GM23338 (cell line): ENCODE measurements at regions not wholly inside any gene's neighbourhood (a gene's known extent, or its start where the extent isn't known, plus 50 kb on each side); places are given as distances from the start of the nearest gene placed in this dataset.

Source experiments
- ATAC-seq: fragments of 200-7000 bp; cut with Tn5 transposase; 3 replicates; pipeline ENCODE4 v1.9.1; 2020
- DNase-seq: peaks from one replicate; pipeline ENCODE4 v3.0.0-alpha.2; 2015; ENCODE audit warnings: low spot score
- H2AFZ ChIP-seq: fragments of 200-600 bp; sonication (generic); 2 replicates; pipeline ENCODE4 v1.8.0; 2016; ENCODE audit warnings: antibody characterized with exemption, mild to moderate bottlenecking, moderate library complexity
- H3F3A ChIP-seq: fragments of 200-600 bp; sonication (generic); replicated peaks from 2 replicates; pipeline ENCODE4 v1.8.0; 2017; ENCODE audit warnings: antibody characterized with exemption, mixed run types, low read depth
- H3K27ac ChIP-seq: fragments of 200-600 bp; sonication (generic); 2 replicates; pipeline ENCODE4 v1.6.1; 2016; ENCODE audit warnings: low read depth
- H3K27me3 ChIP-seq: fragments of 200-600 bp; sonication (generic); 2 replicates; pipeline ENCODE4 v1.8.0; 2016; ENCODE audit warnings: mild to moderate bottlenecking, mixed run types, moderate library complexity; ENCODE audit not compliant: insufficient read depth
- H3K36me3 ChIP-seq: fragments of 200-600 bp; sonication (generic); 2 replicates; pipeline ENCODE4 v1.8.0; 2016; ENCODE audit warnings: mild to moderate bottlenecking; ENCODE audit not compliant: insufficient read depth
- H3K4me1 ChIP-seq: fragments of 200-600 bp; sonication (generic); 2 replicates; pipeline ENCODE4 v1.8.0; 2016; ENCODE audit warnings: mild to moderate bottlenecking, moderate library complexity; ENCODE audit not compliant: insufficient read depth
- H3K4me2 ChIP-seq: fragments of 200-600 bp; sonication (generic); 2 replicates; pipeline ENCODE4 v1.7.1; 2017; ENCODE audit warnings: mixed run types
- H3K4me3 ChIP-seq: fragments of 200-600 bp; sonication (generic); 2 replicates; pipeline ENCODE4 v1.6.1; 2016; ENCODE audit warnings: mixed run types
- H3K79me2 ChIP-seq: fragments of 200-600 bp; sonication (generic); replicated peaks from 2 replicates; pipeline ENCODE4 v1.8.0; 2017; ENCODE audit warnings: mild to moderate bottlenecking; ENCODE audit not compliant: insufficient read depth
- H3K9me2 ChIP-seq: fragments of 200-600 bp; sonication (generic); 2 replicates; pipeline ENCODE4 v1.8.0; 2017; ENCODE audit not compliant: insufficient read depth
- H4K20me1 ChIP-seq: fragments of 200-600 bp; sonication (generic); replicated peaks from 2 replicates; pipeline ENCODE4 v1.8.0; 2017; ENCODE audit warnings: mild to moderate bottlenecking; ENCODE audit not compliant: insufficient read depth
- H3K27ac Mint-ChIP-seq: 2 replicates; pipeline ENCODE4 v1.8.0; 2020; ENCODE audit warnings: inconsistent platforms, mild to moderate bottlenecking, moderate library complexity, mixed read lengths
- H3K27me3 Mint-ChIP-seq: 3 replicates; pipeline ENCODE4 v1.8.0; 2022; ENCODE audit warnings: low read depth, mild to moderate bottlenecking, moderate library complexity, mixed read lengths, inconsistent platforms; ENCODE audit not compliant: insufficient read depth, poor library complexity
- H3K36me3 Mint-ChIP-seq: 3 replicates; pipeline ENCODE4 v1.8.0; 2021; ENCODE audit warnings: low read depth, mild to moderate bottlenecking, inconsistent platforms, moderate library complexity, mixed read lengths
- H3K4me1 Mint-ChIP-seq: 3 replicates; pipeline ENCODE4 v1.8.0; 2020; ENCODE audit warnings: mild to moderate bottlenecking, inconsistent platforms, mixed read lengths
- H3K4me3 Mint-ChIP-seq: 3 replicates; pipeline ENCODE4 v1.8.0; 2021; ENCODE audit warnings: moderate library complexity, mild to moderate bottlenecking, inconsistent platforms, mixed read lengths
- H3K9me3 Mint-ChIP-seq: 3 replicates; pipeline ENCODE4 v1.8.0; 2020; ENCODE audit warnings: moderate library complexity, mild to moderate bottlenecking, inconsistent platforms, mixed read lengths
- JUNB ChIP-seq: IDR thresholded peaks from one replicate; pipeline ENCODE4 v1.6.1; 2016; ENCODE audit warnings: antibody characterized with exemption; ENCODE audit not compliant: unreplicated experiment
- NANOG ChIP-seq: IDR thresholded peaks from 2 replicates; pipeline ENCODE4 v1.6.1; 2016; ENCODE audit warnings: antibody characterized with exemption, borderline replicate concordance
- STAT1 ChIP-seq: IDR thresholded peaks from one replicate; pipeline ENCODE4 v1.6.1; 2016; ENCODE audit warnings: antibody characterized with exemption; ENCODE audit not compliant: unreplicated experiment
- ZNF331 ChIP-seq: fragments of 250-450 bp; sonication (Bioruptor Pico); IDR thresholded peaks from 2 replicates; pipeline ENCODE4 v1.5.0; 2020; ENCODE audit warnings: low read depth, mild to moderate bottlenecking, moderate library complexity
- ZNF462 ChIP-seq: fragments of 250-450 bp; sonication (Bioruptor Pico); IDR thresholded peaks from 2 replicates; pipeline ENCODE4 v1.5.0; 2020; ENCODE audit warnings: mild to moderate bottlenecking, moderate library complexity

GRCh38 chr12:39205969-39206368, 237.0 kb downstream of the KIF21A start:
- no peaks in the 10 kb centered on the region for H4K20me1 ChIP-seq
- H3K4me2 ChIP-seq: no peak overlapping the region
- Mint-ChIP-seq H3K4me3 (no peak overlapping the region), H3K9me3 (peaks cover 39% of the 10 kb centered on the region), H3K36me3 (peaks cover 9% of the 10 kb centered on the region), H3K27ac (no peak overlapping the region), H3K4me1 (no peaks in the 10 kb centered on the region), H3K27me3 (no peaks in the 10 kb centered on the region)
- H2AFZ ChIP-seq: no peak overlapping the region
- no peaks in the 10 kb centered on the region; the same call in 1 of the 2 replicates for H3K36me3 ChIP-seq
- H3K27ac ChIP-seq: no peak overlapping the region
- no peaks in the 10 kb centered on the region for H3K4me1 ChIP-seq
- no peaks in the 10 kb centered on the region for H3K27me3 ChIP-seq
- H3K79me2 ChIP-seq: no peaks in the 10 kb centered on the region
- DNase-seq: no peak
- TF ChIP-seq JUNB (no peak), ZNF462 (CRISPR knock-in tag) (no peak), NANOG (no peak)
- no peak for ATAC-seq
- no peaks in the 10 kb centered on the region for H3F3A ChIP-seq
- no peaks in the 10 kb centered on the region for H3K9me2 ChIP-seq
- no peak overlapping the region for H3K4me3 ChIP-seq

DNA sequence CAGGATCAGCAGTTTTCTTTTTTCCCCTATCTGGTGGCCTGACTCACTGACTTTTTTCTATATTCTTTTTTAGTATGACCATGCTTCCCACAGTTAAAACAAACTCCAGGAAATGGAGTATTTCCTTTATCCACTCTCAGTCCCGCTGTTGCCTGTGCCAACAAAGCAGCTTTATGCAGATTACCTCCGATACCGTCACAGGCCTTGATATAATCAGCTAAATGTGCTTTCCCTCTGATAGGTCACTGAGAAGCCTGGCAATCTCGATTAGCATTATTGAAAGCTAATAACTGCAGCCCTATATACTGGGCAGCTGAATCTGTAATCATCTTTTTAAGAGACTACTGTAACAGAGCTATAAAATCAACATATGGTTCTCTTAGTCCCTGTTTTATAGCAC, 243.6 kb downstream of the KIF21A start:
- no peaks in the 10 kb centered on the region for H4K20me1 ChIP-seq
- H3K9me3 Mint-ChIP-seq: peaks cover 10% of the 10 kb centered on the region
- peaks cover 6% of the 10 kb centered on the region; the same call in 2 of the 3 replicates for H3K4me1 Mint-ChIP-seq
- ATAC-seq: no peak
- H3K79me2 ChIP-seq: no peaks in the 10 kb centered on the region
- peak overlapping the region; percentile 29; the same call in 1 of the 2 replicates for H2AFZ ChIP-seq
- no peak overlapping the region for H3K4me2 ChIP-seq
- H3K4me3 Mint-ChIP-seq: no peak overlapping the region
- no peaks in the 10 kb centered on the region; the same call in 2 of the 3 replicates for H3K36me3 Mint-ChIP-seq
- no peaks in the 10 kb centered on the region for H3K27me3 ChIP-seq
- no peaks in the 10 kb centered on the region; the same call in 1 of the 2 replicates for H3K9me2 ChIP-seq
- no peak overlapping the region for H3K27ac ChIP-seq
- no peaks in the 10 kb centered on the region for H3K27me3 Mint-ChIP-seq
- peaks cover 6% of the 10 kb centered on the region; the same call in 1 of the 2 replicates for H3K4me1 ChIP-seq
- H3F3A ChIP-seq: no peaks in the 10 kb centered on the region
- no peak overlapping the region for H3K4me3 ChIP-seq
- DNase-seq: no peak
- no peak for TF ChIP-seq STAT1
- TF ChIP-seq ZNF331: no peak
- no peaks in the 10 kb centered on the region; the same call in 1 of the 2 replicates for H3K36me3 ChIP-seq
- H3K27ac Mint-ChIP-seq: no peak overlapping the region
